IMR-90 (cell line): ENCODE measurements at regions not wholly inside any gene's neighbourhood (a gene's known extent, or its start where the extent isn't known, plus 50 kb on each side); places are given as distances from the start of the nearest gene placed in this dataset.

ENCODE experiments used
- ATAC-seq: fragments of 200-7000 bp; cut with Tn5 transposase; 2 replicates; pipeline ENCODE4 v1.9.1; 2020; ENCODE audit warnings: low read depth, mild to moderate bottlenecking, moderate library complexity
- BruUV-seq: library from RNA; stranded (reverse); fragments of 400-500 nt; replicated peaks from 2 replicates; lab custom pipeline; 2021; lab: Mats Ljungman, UMichigan
- CTCF ChIA-PET: fragments of 300-600 bp; formaldehyde crosslinking; extraction: SDS; loops from one replicate; lab custom pipeline; 2021; ENCODE audit warnings: antibody characterized with exemption; lab: Yijun Ruan, JAX
- POLR2A ChIA-PET: fragments of 300-600 bp; sonication (Branson Sonifier 250); formaldehyde crosslinking; loops from one replicate; lab custom pipeline; 2022; ENCODE audit warnings: antibody characterized with exemption; ENCODE audit not compliant: unreplicated experiment; lab: Charles Lee
- DNase-seq: peaks from one replicate; pipeline ENCODE4 v3.0.0; 2013
- H2AFZ ChIP-seq: replicated peaks from 2 replicates; pipeline ENCODE3; 2013; ENCODE audit warnings: low read length, mild to moderate bottlenecking; ENCODE audit not compliant: poor library complexity
- H2AK5ac ChIP-seq: 2 replicates; pipeline ENCODE4 v1.6.1; 2013; ENCODE audit warnings: low read depth, low read length, inconsistent platforms
- H2AK9ac ChIP-seq: replicated peaks from 2 replicates; pipeline ENCODE3; 2013; ENCODE audit warnings: mild to moderate bottlenecking, low read depth, low read length, moderate library complexity; ENCODE audit not compliant: poor library complexity
- H2BK120ac ChIP-seq: 2 replicates; pipeline ENCODE4 v1.6.1; 2013; ENCODE audit warnings: low read depth, low read length, inconsistent platforms
- H2BK15ac ChIP-seq: 3 replicates; pipeline ENCODE4 v1.6.1; 2013; ENCODE audit warnings: low read depth, low read length, inconsistent platforms
- H2BK20ac ChIP-seq: 2 replicates; pipeline ENCODE4 v1.6.1; 2013; ENCODE audit warnings: low read depth, mild to moderate bottlenecking, inconsistent platforms, low read length, moderate library complexity
- H2BK5ac ChIP-seq: 2 replicates; pipeline ENCODE4 v1.6.1; 2013; ENCODE audit warnings: mild to moderate bottlenecking, low read depth, low read length, inconsistent platforms; ENCODE audit not compliant: poor library complexity, severe bottlenecking
- H3K14ac ChIP-seq: replicated peaks from 2 replicates; pipeline ENCODE4 v1.6.1; 2013; ENCODE audit warnings: low read depth, low read length, inconsistent platforms
- H3K18ac ChIP-seq: 2 replicates; pipeline ENCODE4 v1.6.1; 2013; ENCODE audit warnings: low read depth, low read length, control low read depth
- H3K23ac ChIP-seq: 2 replicates; pipeline ENCODE4 v1.6.1; 2013; ENCODE audit warnings: low read depth, low read length, inconsistent platforms
- H3K27ac ChIP-seq: 2 replicates; pipeline ENCODE4 v1.5.1; 2013; ENCODE audit warnings: mild to moderate bottlenecking, control low read depth, low read length; ENCODE audit not compliant: insufficient read depth
- H3K27me3 ChIP-seq: 2 replicates; pipeline ENCODE4 v1.6.1; 2013; ENCODE audit warnings: low read length; ENCODE audit not compliant: control insufficient read depth, insufficient read depth
- H3K36me3 ChIP-seq: 2 replicates; pipeline ENCODE4 v1.6.1; 2013; ENCODE audit warnings: low read length, mixed read lengths; ENCODE audit not compliant: control insufficient read depth, insufficient read depth
- H3K4ac ChIP-seq: 2 replicates; pipeline ENCODE4 v1.6.1; 2013; ENCODE audit warnings: low read depth, low read length, inconsistent platforms
- H3K4me1 ChIP-seq: 2 replicates; pipeline ENCODE4 v1.6.1; 2013; ENCODE audit warnings: low read length, mixed read lengths; ENCODE audit not compliant: control insufficient read depth, insufficient read depth
- H3K4me2 ChIP-seq: 2 replicates; pipeline ENCODE4 v1.6.1; 2013; ENCODE audit warnings: low read depth, mild to moderate bottlenecking, control low read depth, low read length, moderate library complexity
- H3K4me3 ChIP-seq: 2 replicates; pipeline ENCODE4 v1.5.1; 2013; ENCODE audit warnings: low read depth, mild to moderate bottlenecking, control low read depth, low read length, moderate library complexity; ENCODE audit not compliant: insufficient read depth
- H3K56ac ChIP-seq: 2 replicates; pipeline ENCODE4 v1.6.1; 2013; ENCODE audit warnings: low read length, inconsistent platforms; ENCODE audit not compliant: insufficient read depth; ENCODE audit errors: extremely low read depth
- H3K79me1 ChIP-seq, 2 experiments: 2 replicates each; pipeline ENCODE4 v1.6.1; 2013; ENCODE audit warnings: low read length in 2 of 2, inconsistent platforms in 1 of 2, low read depth in 1 of 2
- H3K9ac ChIP-seq: 2 replicates; pipeline ENCODE4 v1.6.1; 2013; ENCODE audit warnings: low read depth, low read length, control low read depth
- H3K9me1 ChIP-seq: 2 replicates; pipeline ENCODE4 v1.6.1; 2013; ENCODE audit warnings: low read length, inconsistent platforms; ENCODE audit not compliant: insufficient read depth
- H3K9me3 ChIP-seq: 2 replicates; pipeline ENCODE4 v1.6.1; 2013; ENCODE audit warnings: low read length; ENCODE audit not compliant: control insufficient read depth, insufficient read depth
- H4K20me1 ChIP-seq: 2 replicates; pipeline ENCODE4 v1.6.1; 2013; ENCODE audit warnings: low read length, inconsistent platforms; ENCODE audit not compliant: insufficient read depth
- H4K5ac ChIP-seq: 2 replicates; pipeline ENCODE4 v1.6.1; 2013; ENCODE audit warnings: mild to moderate bottlenecking, low read depth, low read length, control low read depth
- H4K8ac ChIP-seq, 2 experiments: 2 replicates each; pipeline ENCODE4 v1.6.1; 2013; ENCODE audit warnings: low read depth in 2 of 2, low read length in 2 of 2, control low read depth in 1 of 2, inconsistent platforms in 1 of 2
- H4K91ac ChIP-seq: 2 replicates; pipeline ENCODE4 v1.6.1; 2013; ENCODE audit warnings: low read depth, low read length, inconsistent platforms; ENCODE audit not compliant: insufficient read depth
- BHLHE40 ChIP-seq: fragments of 150-350 bp; IDR thresholded peaks from 2 replicates; pipeline ENCODE4 v1.6.1; 2016; ENCODE audit warnings: mild to moderate bottlenecking, low read depth, low read length
- CEBPB ChIP-seq: IDR thresholded peaks from 2 replicates; pipeline ENCODE4 v1.6.1; 2012; ENCODE audit warnings: low read depth, low read length, improper control_type of control experiment
- CHD1 ChIP-seq: IDR thresholded peaks from 2 replicates; pipeline ENCODE4 v1.6.1; 2012; ENCODE audit warnings: low read depth, low read length, improper control_type of control experiment
- CTCF ChIP-seq: conservative IDR thresholded peaks from 2 replicates; pipeline ENCODE4 v1.5.1; 2012; ENCODE audit warnings: mild to moderate bottlenecking, low read depth, low read length, improper control_type of control experiment
- ELK1 ChIP-seq: fragments of 150-350 bp; IDR thresholded peaks from 2 replicates; pipeline ENCODE4 v1.6.1; 2016; ENCODE audit warnings: low read depth, mild to moderate bottlenecking, low read length, moderate library complexity, borderline replicate concordance
- FOS ChIP-seq: fragments of 150-350 bp; IDR thresholded peaks from 2 replicates; pipeline ENCODE4 v1.6.1; 2016; ENCODE audit warnings: low read depth, low read length
- MAZ ChIP-seq: IDR thresholded peaks from 2 replicates; pipeline ENCODE4 v1.6.1; 2012; ENCODE audit warnings: low read depth, mild to moderate bottlenecking, low read length, improper control_type of control experiment, moderate library complexity, borderline replicate concordance
- MXI1 ChIP-seq: IDR thresholded peaks from 2 replicates; pipeline ENCODE4 v1.6.1; 2012; ENCODE audit warnings: low read depth, mild to moderate bottlenecking, low read length, moderate library complexity, borderline replicate concordance
- NFE2L2 ChIP-seq: fragments of 150-350 bp; IDR thresholded peaks from 2 replicates; pipeline ENCODE4 v1.6.1; 2016; ENCODE audit warnings: low read depth, mild to moderate bottlenecking, low read length
- POLR2A ChIP-seq: IDR thresholded peaks from 2 replicates; pipeline ENCODE4 v1.6.1; 2012; ENCODE audit warnings: mild to moderate bottlenecking, low read depth, low read length
- RCOR1 ChIP-seq: IDR thresholded peaks from 2 replicates; pipeline ENCODE4 v1.6.1; 2012; ENCODE audit warnings: mild to moderate bottlenecking, low read length, improper control_type of control experiment; ENCODE audit not compliant: insufficient replicate concordance
- SMC3 ChIP-seq: fragments of 150-350 bp; IDR thresholded peaks from 2 replicates; pipeline ENCODE4 v1.6.1; 2016; ENCODE audit warnings: low read depth, mild to moderate bottlenecking, antibody characterized with exemption, low read length, moderate library complexity
- USF2 ChIP-seq: fragments of 150-350 bp; IDR thresholded peaks from 2 replicates; pipeline ENCODE4 v1.6.1; 2017; ENCODE audit warnings: mild to moderate bottlenecking, antibody characterized with exemption, low read length, low read depth
- WGBS, 2 experiments: methylation state at CpG; one replicate each; pipeline versions ENCODE4 v1.1.5 to v1.1.7; 2013; ENCODE audit warnings: missing lambda C conversion rate in 2 of 2; ENCODE audit not compliant: insufficient read length in 1 of 2; ENCODE audit errors: extremely low coverage in 2 of 2; 5-methylcytosine and 5-hydroxymethylcytosine counted together
- dilution Hi-C: fragments of 300-500 bp; cut with HindIII; formaldehyde crosslinking; loops from one replicate; pipeline ENCODE4 v1.14.3; 2018; ENCODE audit warnings: low sequenced_read_pairs; ENCODE audit not compliant: unreplicated experiment
- in situ Hi-C: fragments of 300-500 bp; cut with MboI; formaldehyde crosslinking; loops from 3 replicates; pipeline ENCODE4 v1.14.3; 2019; ENCODE audit warnings: low sequenced_read_pairs, inconsistent platforms, mixed read lengths
- intact Hi-C: fragments of 100-400 bp; cut with micrococcal nuclease; formaldehyde crosslinking; loops from 2 replicates; pipeline ENCODE4 v1.10.0; 2022

- H2AK5ac ChIP-seq, result no peak overlapping the region
- BruUV-seq, result no TSS peak
- no peak overlapping the region for H2AK9ac ChIP-seq
- TF ChIP-seq CEBPB (no peak), ELK1 (no peak), CHD1 (no peak), MAZ (no peak), POLR2A (no peak), CTCF (no peak), BHLHE40 (no peak), SMC3 (no peak), MXI1 (no peak), NFE2L2 (no peak), RCOR1 (no peak), USF2 (no peak), FOS (no peak)
- H2BK5ac ChIP-seq, result no peak overlapping the region
- H3K4me1 ChIP-seq, result peaks cover 6% of the 10 kb centered on the region; the same call in 1 of the 2 replicates
- no peak overlapping the region for H4K5ac ChIP-seq
- H3K14ac ChIP-seq, result no peak overlapping the region
- H3K27me3 ChIP-seq, result 0 out of 2 replicates have a peak, but pooled peaks cover 2% of the 10 kb centered on the region
- no peak overlapping the region for H3K56ac ChIP-seq
- H4K8ac ChIP-seq, result no peak overlapping the region
- ChIA-PET CTCF (interaction anchor here (1.3 kb wide), 1 partner anchor 9 kb away, joined by 4 read pairs; no protein-coding TSS in a partner anchor), POLR2A (no interaction called here)
- WGBS, 2 experiments, result no CpG with 5 or more reads among the region's 8 CpGs
- in situ Hi-C loops, result no loop called here
- H3K9me1 ChIP-seq, result no peaks in the 10 kb centered on the region
- H3K27ac ChIP-seq, result no peak overlapping the region
- dilution Hi-C loops, result no loop called here
- H3K23ac ChIP-seq, result no peak overlapping the region
- no peak overlapping the region for H3K4ac ChIP-seq
- intact Hi-C loops, result no loop called here
- DNase-seq (no peak), ATAC-seq (no peak)
- H3K9ac ChIP-seq, result no peak overlapping the region
- no peak overlapping the region for H3K4me2 ChIP-seq
- H4K91ac ChIP-seq, result no peak overlapping the region
- no peak overlapping the region for H2BK20ac ChIP-seq
- H2BK120ac ChIP-seq, result no peak overlapping the region
- H4K20me1 ChIP-seq, result no peaks in the 10 kb centered on the region
- H2BK15ac ChIP-seq, result no peak overlapping the region
- no peak overlapping the region for H3K4me3 ChIP-seq
- no peaks in the 10 kb centered on the region for H3K79me1 ChIP-seq
- H3K18ac ChIP-seq, result no peak overlapping the region
- no peaks in the 10 kb centered on the region for H3K9me3 ChIP-seq
- no peak overlapping the region for H2AFZ ChIP-seq
- no peaks in the 10 kb centered on the region for H3K36me3 ChIP-seq
Measured at GRCh38 chr5:56641635-56642260, 173.6 kb upstream of the MAP3K1 start.
